ENCODE measurements at regions not wholly inside any gene's neighbourhood (a gene's known extent, or its start where the extent isn't known, plus 50 kb on each side); places are given as distances from the start of the nearest gene placed in this dataset. TPM values are rescaled to one million over a fixed set of nuclear protein-coding genes. Genes with fewer than 3 reads are reported as not detected.

GRCh38 chr6:26312501-26313397, 52.2 kb upstream of the BTN3A2 start:
- TF ChIP-seq POLR2A (IDR thresholded peaks at IDR 0.05) = no peak
- TF ChIP-seq EP300 (IDR thresholded peaks at IDR 0.05) = no peak
- no peak for TF ChIP-seq CTCF (IDR thresholded peaks at IDR 0.05)
- no peaks in the 10 kb centered on the region for H3K9me3 ChIP-seq
- intact Hi-C loops (cut with DNase I) = no loop called here
- peak; percentile 79 to 87 (median 85) for DNase-seq
- H3K27ac ChIP-seq = peak overlapping the region in 1 of 2 donors; percentile 31
- H3K4me3 ChIP-seq = peak overlapping the region; percentile 27
- WGBS, 3 donors = 1% methylated on average over 34 of the region's 34 CpGs
- no peaks in the 10 kb centered on the region for H3K36me3 ChIP-seq
- no peaks in the 10 kb centered on the region for H3K27me3 ChIP-seq
- H3K4me1 ChIP-seq (ENCODE audit: insufficient read depth) = peaks cover 1% of the 10 kb centered on the region

Small RNA genes lying in the stretch of these regions (small RNA-seq; reads per million reads assigned to genes)
- not detected for gene AL031777.2
- not detected for gene HIST1H2AD
- gene HIST1H2APS3 = not detected
- gene HIST1H4G = not detected
- not detected for gene LARP1P1
